GM10266 (cell line): ENCODE measurements at regions not wholly inside any gene's neighbourhood (a gene's known extent, or its start where the extent isn't known, plus 50 kb on each side); places are given as distances from the start of the nearest gene placed in this dataset.
A peak's percentile ranks its signal among the peaks of the same experiment; 100 is the strongest.

Source experiments
- DNase-seq: peaks from one replicate; pipeline ENCODE4 v3.0.0; 2012; ENCODE audit errors: extremely low spot score
- CTCF ChIP-seq: IDR thresholded peaks from 2 replicates; pipeline ENCODE4 v1.5.1; 2012; ENCODE audit warnings: mild to moderate bottlenecking, low read depth; ENCODE audit not compliant: control insufficient read depth, insufficient read depth; ENCODE audit errors: missing control alignments

GRCh38 chr17:34195987-34196386 is 59.1 kb upstream of the CCL2 start:
- DNase-seq, result no peak
- no peak for TF ChIP-seq CTCF

DNA sequence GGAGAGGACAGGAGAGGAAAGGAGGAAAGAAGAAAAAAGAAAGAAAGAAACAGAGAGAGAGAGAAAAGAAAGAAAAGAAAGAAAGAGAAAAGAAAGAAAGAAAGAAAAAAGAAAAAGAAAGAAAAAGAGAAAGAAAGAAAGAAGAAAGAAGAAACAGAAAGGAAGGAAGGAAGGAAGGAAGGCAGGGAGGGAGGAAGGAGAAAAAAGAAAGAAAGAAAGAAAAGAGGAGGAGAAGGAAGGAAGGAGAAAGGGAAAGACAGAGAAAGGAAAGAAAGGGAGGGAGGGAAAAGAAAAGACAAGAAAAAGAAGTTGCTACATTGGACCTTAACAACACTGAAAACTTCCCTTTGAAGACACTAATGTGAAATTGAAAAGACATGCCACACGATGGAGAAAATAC is 56.6 kb upstream of the CCL2 start:
- no peak for TF ChIP-seq CTCF
- no peak for DNase-seq

GRCh38 chr17:34199454-34199853 is 55.6 kb upstream of the CCL2 start:
- no peak for DNase-seq
- TF ChIP-seq CTCF, result no peak

- peak; percentile 99 for TF ChIP-seq CTCF
- DNase-seq, result peak; percentile 68
Measured at GRCh38 chr17:34199932-34200534, 55.1 kb upstream of the CCL2 start.

DNA sequence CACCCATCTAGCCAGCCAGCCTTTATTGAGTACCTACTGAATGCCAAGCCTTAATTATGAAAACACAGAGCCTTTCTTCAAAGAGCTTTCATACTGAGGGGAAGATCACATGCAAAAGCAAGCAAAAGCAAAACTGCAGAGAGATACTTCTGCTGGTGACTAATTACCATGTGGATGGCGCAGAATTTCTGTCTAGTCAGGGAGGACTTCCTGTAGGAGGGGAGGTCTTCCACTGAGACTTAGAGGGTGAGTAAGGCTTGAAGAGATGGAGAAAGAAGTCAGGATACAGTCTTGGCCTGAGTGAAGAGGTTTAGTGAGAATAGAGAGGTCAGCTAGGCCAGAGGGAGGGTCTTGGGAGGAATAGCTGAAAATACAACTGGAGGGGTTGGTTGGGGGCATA is 53.9 kb upstream of the CCL2 start:
- TF ChIP-seq CTCF, result no peak
- no peak for DNase-seq

DNA sequence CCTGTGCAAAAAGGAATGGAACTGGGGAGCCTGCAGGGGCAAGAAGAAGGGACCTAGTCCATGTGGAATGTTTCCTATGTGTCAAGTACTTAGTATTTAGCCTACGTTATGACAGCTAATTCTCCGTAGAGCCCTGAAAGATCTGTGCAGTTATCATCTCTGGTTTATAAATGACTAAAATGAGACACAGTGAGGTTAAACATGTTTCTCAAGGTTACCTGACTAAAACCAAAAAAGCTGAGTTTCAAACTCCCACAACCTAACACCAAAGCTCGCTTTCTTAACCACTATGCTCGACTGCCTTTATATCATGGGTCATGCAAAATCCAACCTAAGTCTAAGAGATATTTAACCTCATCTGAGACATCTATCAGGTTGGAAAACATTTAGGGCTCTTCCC is 53.3 kb upstream of the CCL2 start:
- no peak for DNase-seq
- TF ChIP-seq CTCF, result no peak

DNA sequence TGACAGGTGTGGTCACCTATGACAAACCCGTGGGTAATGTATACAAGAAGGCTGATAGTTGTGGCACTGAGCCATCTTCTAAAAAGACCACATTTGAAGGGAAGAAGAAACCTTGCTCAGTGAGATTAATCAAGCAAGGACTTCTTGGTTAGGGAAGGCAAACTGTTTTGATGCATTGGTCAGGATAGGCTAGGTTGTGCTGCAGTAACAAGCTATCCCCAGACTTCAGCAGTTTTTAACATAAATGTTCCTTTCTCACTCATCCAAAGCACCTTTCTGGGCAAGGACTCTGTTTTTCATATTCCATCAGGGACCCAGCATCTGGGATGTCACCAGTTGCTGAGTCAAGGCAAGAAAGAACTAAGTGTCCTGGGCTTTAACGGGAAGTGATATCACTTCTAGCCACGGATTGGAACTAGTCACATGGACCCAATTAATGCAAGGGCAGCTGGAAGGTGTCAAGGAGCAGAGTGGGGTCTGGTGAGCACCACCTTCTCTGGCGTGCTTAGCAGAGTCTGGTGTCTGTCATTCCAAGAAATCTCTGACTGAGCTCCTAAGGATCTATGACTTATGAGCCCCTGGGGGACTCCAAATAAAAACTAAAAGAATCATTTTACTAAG is 52.0 kb upstream of the CCL2 start:
- no peak for TF ChIP-seq CTCF

More for the DNA sequence above, 52.0 kb upstream of the CCL2 start:
- DNase-seq, result no peak
